Upper lobe of right lung (tissue), 1 donor: ENCODE measurements at regions not wholly inside any gene's neighbourhood (a gene's known extent, or its start where the extent isn't known, plus 50 kb on each side); places are given as distances from the start of the nearest gene placed in this dataset.

Experiments
- ATAC-seq: fragments of 200-7000 bp; cut with Tn5 transposase; one replicate; pipeline ENCODE4 v1.9.1; 2020; ENCODE audit warnings: mild to moderate bottlenecking, moderate library complexity
- DNase-seq: peaks from one replicate; pipeline ENCODE4 v3.0.0-alpha.2; 2020
- H3K27ac ChIP-seq: fragments of 200-600 bp; one replicate; pipeline ENCODE4 v1.8.0; 2022
- H3K27me3 ChIP-seq: fragments of 200-600 bp; one replicate; pipeline ENCODE4 v1.8.0; 2022; ENCODE audit warnings: mild to moderate bottlenecking
- H3K36me3 ChIP-seq: fragments of 200-600 bp; one replicate; pipeline ENCODE4 v1.8.0; 2022
- H3K4me1 ChIP-seq: fragments of 200-600 bp; one replicate; pipeline ENCODE4 v1.8.0; 2022
- H3K4me3 ChIP-seq: fragments of 200-600 bp; one replicate; pipeline ENCODE4 v1.8.0; 2022; ENCODE audit warnings: mild to moderate bottlenecking
- H3K9me3 ChIP-seq: fragments of 200-600 bp; one replicate; pipeline ENCODE4 v1.8.0; 2022
- CTCF ChIP-seq: fragments of 200-600 bp; IDR thresholded peaks from one replicate; pipeline ENCODE4 v1.8.0; 2022; ENCODE audit warnings: antibody characterized with exemption
- intact Hi-C: fragments of 100-400 bp; cut with DNase I; formaldehyde crosslinking; loops from one replicate; pipeline ENCODE4 v1.11.0; 2022
- donor health status: DM: no; HTN: yes; CAD: no; lungs with severe emphysema.

GRCh38 chr5:61627531-61627930, 295.5 kb downstream of the ZSWIM6 start:
- no peak overlapping the region for H3K27ac ChIP-seq
- no peaks in the 10 kb centered on the region for H3K9me3 ChIP-seq
- TF ChIP-seq CTCF: no peak
- DNase-seq (no peak), ATAC-seq (no peak)
- no peak overlapping the region for H3K4me3 ChIP-seq
- no peaks in the 10 kb centered on the region for H3K4me1 ChIP-seq
- H3K36me3 ChIP-seq: no peaks in the 10 kb centered on the region
- intact Hi-C loops: no loop called here
- no peaks in the 10 kb centered on the region for H3K27me3 ChIP-seq

- H3K4me3 ChIP-seq: no peak overlapping the region
- H3K9me3 ChIP-seq: no peaks in the 10 kb centered on the region
- H3K27ac ChIP-seq: no peak overlapping the region
- no peaks in the 10 kb centered on the region for H3K27me3 ChIP-seq
- intact Hi-C loops: no loop called here
- H3K36me3 ChIP-seq: no peaks in the 10 kb centered on the region
- no peak for TF ChIP-seq CTCF
- DNase-seq (no peak), ATAC-seq (no peak)
- H3K4me1 ChIP-seq: no peaks in the 10 kb centered on the region
Observed at GRCh38 chr5:61630908-61631307, 298.9 kb downstream of the ZSWIM6 start.

- Histone ChIP-seq H3K9me3 (no peaks in the 10 kb centered on the region), H3K4me1 (no peaks in the 10 kb centered on the region), H3K36me3 (no peaks in the 10 kb centered on the region), H3K4me3 (no peak overlapping the region), H3K27me3 (no peaks in the 10 kb centered on the region), H3K27ac (no peak overlapping the region)
- intact Hi-C loops: no loop called here
- no peak for TF ChIP-seq CTCF
- ATAC-seq (peak; percentile 54), DNase-seq (peak; percentile 74)
Observed at GRCh38 chr5:61631438-61631941, 299.4 kb downstream of the ZSWIM6 start.

- Histone ChIP-seq H3K36me3 (no peaks in the 10 kb centered on the region), H3K27me3 (no peaks in the 10 kb centered on the region), H3K27ac (no peak overlapping the region), H3K9me3 (no peaks in the 10 kb centered on the region), H3K4me1 (no peaks in the 10 kb centered on the region), H3K4me3 (no peak overlapping the region)
- intact Hi-C loops: no loop called here
- ATAC-seq (no peak), DNase-seq (no peak)
- TF ChIP-seq CTCF: no peak
Observed at GRCh38 chr5:61632064-61632463, 300.0 kb downstream of the ZSWIM6 start.

GRCh38 chr5:61635271-61635670, 303.2 kb downstream of the ZSWIM6 start:
- no peak overlapping the region for H3K4me3 ChIP-seq
- no peak overlapping the region for H3K27ac ChIP-seq
- intact Hi-C loops: no loop called here
- H3K27me3 ChIP-seq: no peaks in the 10 kb centered on the region
- TF ChIP-seq CTCF: no peak
- DNase-seq (no peak), ATAC-seq (no peak)
- no peaks in the 10 kb centered on the region for H3K36me3 ChIP-seq
- no peaks in the 10 kb centered on the region for H3K4me1 ChIP-seq
- H3K9me3 ChIP-seq: no peaks in the 10 kb centered on the region

GRCh38 chr5:61637566-61637965, 305.5 kb downstream of the ZSWIM6 start:
- ATAC-seq (no peak), DNase-seq (no peak)
- H3K27ac ChIP-seq: no peak overlapping the region
- H3K4me3 ChIP-seq: no peak overlapping the region
- H3K36me3 ChIP-seq: no peaks in the 10 kb centered on the region
- intact Hi-C loops: no loop called here
- TF ChIP-seq CTCF: no peak
- no peaks in the 10 kb centered on the region for H3K27me3 ChIP-seq
- no peaks in the 10 kb centered on the region for H3K9me3 ChIP-seq
- H3K4me1 ChIP-seq: no peaks in the 10 kb centered on the region
